ENCODE measurements at regions not wholly inside any gene's neighbourhood (a gene's known extent, or its start where the extent isn't known, plus 50 kb on each side); places are given as distances from the start of the nearest gene placed in this dataset.

GRCh38 chr4:4673070-4673469, 131.2 kb upstream of the STX18 start (continued):
- TF ChIP-seq ZNF280A (IDR thresholded peaks at IDR 0.05; ENCODE audit: low read depth, partially characterized antibody) (no peak), SMARCA4 (IDR thresholded peaks at IDR 0.05) (no peak), RB1 (IDR thresholded peaks at IDR 0.05; ENCODE audit: low read depth) (no peak), SREBF2 (CRISPR knock-in tag; IDR thresholded peaks at IDR 0.05) (no peak), EGR1 (conservative IDR thresholded peaks at IDR 0.05) (peak; percentile 99), SIN3A (IDR thresholded peaks at IDR 0.05; ENCODE audit: borderline replicate concordance in 2 of 2, control insufficient read depth in 1 of 2, low read depth in 2 of 2, low read length in 2 of 2) (no peak), FOXK2 (conservative IDR thresholded peaks at IDR 0.05 in 1 of 2, IDR thresholded peaks at IDR 0.05 in 1 of 2; ENCODE audit: low read depth in 2 of 2) (0 out of 4 replicates have a peak, but pooled peaks of 1 of the 2 experiments have one; percentile 55), ZNF551 (CRISPR knock-in tag; IDR thresholded peaks at IDR 0.05) (no peak), TAF7 (tag; IDR thresholded peaks at IDR 0.05) (no peak), ZNF445 (CRISPR knock-in tag; IDR thresholded peaks at IDR 0.05; ENCODE audit: low read depth) (no peak), ETV1 (tag; conservative IDR thresholded peaks at IDR 0.05; ENCODE audit: low read depth) (no peak), HNRNPH1 (optimal IDR thresholded peaks at IDR 0.05; ENCODE audit: low read depth, low read length) (no peak), ZEB2 (IDR thresholded peaks at IDR 0.05) (no peak), ZNF280B (CRISPR knock-in tag; IDR thresholded peaks at IDR 0.05) (no peak), POLR2AphosphoS5 (IDR thresholded peaks at IDR 0.05; ENCODE audit: control insufficient read depth, insufficient read depth, low read depth, low read length) (no peak), SLC30A9 (CRISPR knock-in tag; IDR thresholded peaks at IDR 0.05) (no peak), MAFF (IDR thresholded peaks at IDR 0.05; ENCODE audit: low read length) (no peak), STAG1 (CRISPR knock-in tag; IDR thresholded peaks at IDR 0.05; ENCODE audit: borderline replicate concordance) (no peak), ZNF586 (CRISPR knock-in tag; conservative IDR thresholded peaks at IDR 0.05) (no peak), ZNF57 (CRISPR knock-in tag; IDR thresholded peaks at IDR 0.05) (no peak), ATF2 (CRISPR knock-in tag; IDR thresholded peaks at IDR 0.05) (no peak), HDAC8 (tag; IDR thresholded peaks at IDR 0.05) (no peak), HINFP (tag; conservative IDR thresholded peaks at IDR 0.05; ENCODE audit: low read depth) (no peak), ZNF282 (CRISPR knock-in tag; IDR thresholded peaks at IDR 0.05) (no peak), FOSL1 (tag; conservative IDR thresholded peaks at IDR 0.05) (no peak), ZNF408 (CRISPR knock-in tag; IDR thresholded peaks at IDR 0.05; ENCODE audit: low read depth) (no peak)

Measured in K562 (cell line).